H9 (cell line): ENCODE measurements at regions not wholly inside any gene's neighbourhood (a gene's known extent, or its start where the extent isn't known, plus 50 kb on each side); places are given as distances from the start of the nearest gene placed in this dataset.

Experiments used
- DNase-seq: peaks from one replicate; pipeline ENCODE4 v3.0.0-alpha.2; 2017
- H2AFZ ChIP-seq: one replicate; pipeline ENCODE4 v1.6.1; 2013; ENCODE audit warnings: mild to moderate bottlenecking, low read length, control low read depth, moderate library complexity
- H2AK5ac ChIP-seq: 2 replicates; pipeline ENCODE4 v1.6.1; 2013; ENCODE audit warnings: low read length, control low read depth, mixed read lengths; ENCODE audit not compliant: insufficient read length
- H2BK120ac ChIP-seq: one replicate; pipeline ENCODE4 v1.6.1; 2013; ENCODE audit warnings: low read depth, mild to moderate bottlenecking, low read length, control low read depth, inconsistent platforms; ENCODE audit not compliant: poor library complexity, severe bottlenecking
- H2BK12ac ChIP-seq: 2 replicates; pipeline ENCODE4 v1.6.1; 2013; ENCODE audit warnings: low read length, control low read depth, mixed read lengths, low read depth; ENCODE audit not compliant: insufficient read length
- H2BK15ac ChIP-seq: 2 replicates; pipeline ENCODE4 v1.6.1; 2013; ENCODE audit warnings: low read depth, low read length, control low read depth
- H2BK20ac ChIP-seq: one replicate; pipeline ENCODE4 v1.6.1; 2013; ENCODE audit warnings: low read depth, mild to moderate bottlenecking, low read length, control low read depth, inconsistent platforms; ENCODE audit not compliant: poor library complexity, severe bottlenecking
- H2BK5ac ChIP-seq: 2 replicates; pipeline ENCODE4 v1.6.1; 2013; ENCODE audit warnings: low read length, control low read depth, mixed read lengths; ENCODE audit not compliant: insufficient read length
- H3K14ac ChIP-seq: 2 replicates; pipeline ENCODE4 v1.6.1; 2013; ENCODE audit warnings: low read length, control low read depth; ENCODE audit not compliant: insufficient read depth
- H3K18ac ChIP-seq: 2 replicates; pipeline ENCODE4 v1.6.1; 2013; ENCODE audit warnings: low read depth, mild to moderate bottlenecking, mixed read lengths, low read length, control low read depth; ENCODE audit not compliant: insufficient read length
- H3K23ac ChIP-seq: 2 replicates; pipeline ENCODE4 v1.6.1; 2013; ENCODE audit warnings: low read length, control low read depth, mixed read lengths, low read depth; ENCODE audit not compliant: insufficient read length
- H3K23me2 ChIP-seq: 2 replicates; pipeline ENCODE4 v1.6.1; 2013; ENCODE audit warnings: low read depth, mild to moderate bottlenecking, mixed read lengths, low read length, control low read depth; ENCODE audit not compliant: insufficient read length, poor library complexity, severe bottlenecking
- H3K27ac ChIP-seq: 2 replicates; pipeline ENCODE4 v1.5.1; 2013; ENCODE audit warnings: low read length, control low read depth, mixed read lengths, low read depth; ENCODE audit not compliant: insufficient read length
- H3K27me3 ChIP-seq: 2 replicates; pipeline ENCODE4 v1.6.1; 2013; ENCODE audit warnings: low read length, control low read depth, inconsistent platforms; ENCODE audit not compliant: insufficient read depth
- H3K4ac ChIP-seq: 2 replicates; pipeline ENCODE4 v1.6.1; 2013; ENCODE audit warnings: low read depth, mild to moderate bottlenecking, control low read depth, inconsistent platforms, low read length, moderate library complexity
- H3K4me1 ChIP-seq: 2 replicates; pipeline ENCODE4 v1.6.1; 2013; ENCODE audit warnings: low read length, control low read depth, inconsistent platforms; ENCODE audit not compliant: insufficient read depth
- H3K4me2 ChIP-seq: 2 replicates; pipeline ENCODE4 v1.6.1; 2013; ENCODE audit warnings: low read length, control low read depth, mixed read lengths; ENCODE audit not compliant: insufficient read length, insufficient read depth
- H3K56ac ChIP-seq: 2 replicates; pipeline ENCODE4 v1.6.1; 2013; ENCODE audit warnings: low read depth, mild to moderate bottlenecking, mixed read lengths, low read length, control low read depth; ENCODE audit not compliant: insufficient read length
- H3K79me1 ChIP-seq: 2 replicates; pipeline ENCODE4 v1.6.1; 2013; ENCODE audit warnings: low read depth, mild to moderate bottlenecking, moderate library complexity, low read length, control low read depth, inconsistent platforms; ENCODE audit not compliant: insufficient read depth, poor library complexity, severe bottlenecking
- H3K79me2 ChIP-seq: 2 replicates; pipeline ENCODE4 v1.6.1; 2013; ENCODE audit warnings: low read length, control low read depth, inconsistent platforms; ENCODE audit not compliant: insufficient read depth
- H3K9ac ChIP-seq: 2 replicates; pipeline ENCODE4 v1.6.1; 2013; ENCODE audit warnings: low read length, control low read depth, mixed read lengths; ENCODE audit not compliant: insufficient read length; ENCODE audit errors: extremely low read depth
- H3K9me3 ChIP-seq: one replicate; pipeline ENCODE4 v1.6.1; 2013; ENCODE audit warnings: low read depth, low read length, inconsistent platforms; ENCODE audit not compliant: control insufficient read depth
- H3T11ph ChIP-seq: one replicate; pipeline ENCODE4 v1.6.1; 2013; ENCODE audit warnings: mild to moderate bottlenecking, low read length, control low read depth, inconsistent platforms
- H4K20me1 ChIP-seq: one replicate; pipeline ENCODE4 v1.6.1; 2013; ENCODE audit not compliant: control insufficient read depth, insufficient read length, insufficient read depth
- H4K5ac ChIP-seq: 2 replicates; pipeline ENCODE4 v1.6.1; 2013; ENCODE audit warnings: low read depth, mild to moderate bottlenecking, mixed read lengths, low read length, control low read depth; ENCODE audit not compliant: insufficient read length
- H4K8ac ChIP-seq: replicated peaks from 2 replicates; pipeline ENCODE4 v1.6.1; 2013; ENCODE audit warnings: low read length, control low read depth, mixed read lengths, low read depth; ENCODE audit not compliant: insufficient read length
- H4K91ac ChIP-seq: 2 replicates; pipeline ENCODE4 v1.6.1; 2013; ENCODE audit warnings: low read depth, mild to moderate bottlenecking, moderate library complexity, mixed read lengths, low read length, control low read depth; ENCODE audit not compliant: insufficient read length
- H3K27ac Mint-ChIP-seq, 3 experiments: 2 replicates in 2 of 3; 3 replicates in 1 of 3; pipeline ENCODE4 v1.8.0; 2020 to 2021; ENCODE audit warnings: mixed read lengths in 3 of 3, mild to moderate bottlenecking in 1 of 3, moderate library complexity in 1 of 3
- H3K27me3 Mint-ChIP-seq: 2 replicates; pipeline ENCODE4 v1.8.0; 2021; ENCODE audit warnings: low read depth, mild to moderate bottlenecking, moderate library complexity, mixed read lengths
- H3K36me3 Mint-ChIP-seq, 3 experiments: 2 replicates in 2 of 3; 3 replicates in 1 of 3; pipeline ENCODE4 v1.8.0; 2020 to 2021; ENCODE audit warnings: low read depth in 3 of 3, mixed read lengths in 3 of 3; ENCODE audit not compliant: insufficient read depth in 1 of 3
- H3K4me1 Mint-ChIP-seq, 2 experiments: 2 replicates each; pipeline ENCODE4 v1.8.0; 2020; ENCODE audit warnings: mixed read lengths in 2 of 2
- H3K4me3 Mint-ChIP-seq, 2 experiments: 2 replicates in 1 of 2; 3 replicates in 1 of 2; pipeline ENCODE4 v1.8.0; 2020 to 2021; ENCODE audit warnings: mild to moderate bottlenecking in 2 of 2, mixed read lengths in 2 of 2, moderate library complexity in 1 of 2
- H3K9me3 Mint-ChIP-seq, 2 experiments: 2 replicates in 1 of 2; 3 replicates in 1 of 2; pipeline ENCODE4 v1.8.0; 2020; ENCODE audit warnings: mild to moderate bottlenecking in 2 of 2, mixed read lengths in 2 of 2, moderate library complexity in 1 of 2
- CTCF ChIP-seq: fragments of 200-600 bp; sonication (generic); conservative IDR thresholded peaks from 3 replicates; pipeline ENCODE4 v1.8.0; 2021; ENCODE audit warnings: antibody characterized with exemption, mild to moderate bottlenecking
- WGBS: extraction: QIAGEN DNeasy Blood & Tissue Kit; methylation state at CpG from one replicate; pipeline ENCODE4 v1.1.7; 2013; ENCODE audit warnings: missing lambda C conversion rate, low lambda C conversion rate, mixed read lengths; ENCODE audit not compliant: insufficient read length; ENCODE audit errors: extremely low coverage; 5-methylcytosine and 5-hydroxymethylcytosine counted together

GRCh38 chr16:51056331-51056730, 94.7 kb downstream of the SALL1 start:
- no CpG with 5 or more reads among the region's 2 CpGs for WGBS

More at GRCh38 chr16:51056331-51056730, 94.7 kb downstream of the SALL1 start:
- H2BK20ac ChIP-seq: no peak overlapping the region
- H3K23me2 ChIP-seq: no peaks in the 10 kb centered on the region
- no peak overlapping the region for H4K91ac ChIP-seq
- H3K79me2 ChIP-seq: no peaks in the 10 kb centered on the region
- no peak overlapping the region for H2AK5ac ChIP-seq
- no peaks in the 10 kb centered on the region for H4K20me1 ChIP-seq
- no peak overlapping the region for H3K18ac ChIP-seq
- H3K27ac ChIP-seq: no peak overlapping the region
- no peak overlapping the region for H4K5ac ChIP-seq
- DNase-seq: no peak
- Mint-ChIP-seq H3K4me1 (peaks cover 0 to 18% of the 10 kb centered on the region in 2 experiments; a peak in 3 of 4 replicates), H3K36me3 (0 out of 7 replicates have a peak, but pooled peaks cover 0 to 2% (median 0%) of the 10 kb centered on the region in 3 experiments), H3K27ac (no peak overlapping the region), H3K9me3 (peaks cover 0 to 3% of the 10 kb centered on the region in 2 experiments; a peak in 2 of 5 replicates), H3K4me3 (no peak overlapping the region), H3K27me3 (peaks cover 19% of the 10 kb centered on the region)
- no peak overlapping the region for H2BK5ac ChIP-seq
- H2AFZ ChIP-seq: no peak overlapping the region
- no peak overlapping the region for H3K4me2 ChIP-seq
- no peak overlapping the region for H3T11ph ChIP-seq
- TF ChIP-seq CTCF: no peak
- H2BK120ac ChIP-seq: no peak overlapping the region
- H3K9ac ChIP-seq: no peak overlapping the region
- H3K56ac ChIP-seq: no peak overlapping the region
- H4K8ac ChIP-seq: no peak overlapping the region
- H3K27me3 ChIP-seq: no peaks in the 10 kb centered on the region
- H3K14ac ChIP-seq: no peak overlapping the region
- H2BK15ac ChIP-seq: no peak overlapping the region
- H3K4ac ChIP-seq: no peak overlapping the region
- no peaks in the 10 kb centered on the region for H3K79me1 ChIP-seq
- H2BK12ac ChIP-seq: no peak overlapping the region
- H3K9me3 ChIP-seq: no peaks in the 10 kb centered on the region
- H3K23ac ChIP-seq: no peak overlapping the region
- peaks cover 2% of the 10 kb centered on the region; the same call in 1 of the 2 replicates for H3K4me1 ChIP-seq
